HG03378 (cell line): ENCODE measurements at regions not wholly inside any gene's neighbourhood (a gene's known extent, or its start where the extent isn't known, plus 50 kb on each side); places are given as distances from the start of the nearest gene placed in this dataset.
A peak's percentile ranks its signal among the peaks of the same experiment; 100 is the strongest.
"Not testable (repeated sequence)": the region's sequence is repeated elsewhere in the genome, so short reads cannot be mapped to it uniquely, and the experiment has no call there.

ENCODE experiments used
- ATAC-seq: cut with Tn5 transposase; IDR thresholded peaks from one replicate; pipeline ENCODE4 v1.9.1; 2021; ENCODE audit warnings: mild to moderate bottlenecking, moderate library complexity; ENCODE audit not compliant: unreplicated experiment

DNA sequence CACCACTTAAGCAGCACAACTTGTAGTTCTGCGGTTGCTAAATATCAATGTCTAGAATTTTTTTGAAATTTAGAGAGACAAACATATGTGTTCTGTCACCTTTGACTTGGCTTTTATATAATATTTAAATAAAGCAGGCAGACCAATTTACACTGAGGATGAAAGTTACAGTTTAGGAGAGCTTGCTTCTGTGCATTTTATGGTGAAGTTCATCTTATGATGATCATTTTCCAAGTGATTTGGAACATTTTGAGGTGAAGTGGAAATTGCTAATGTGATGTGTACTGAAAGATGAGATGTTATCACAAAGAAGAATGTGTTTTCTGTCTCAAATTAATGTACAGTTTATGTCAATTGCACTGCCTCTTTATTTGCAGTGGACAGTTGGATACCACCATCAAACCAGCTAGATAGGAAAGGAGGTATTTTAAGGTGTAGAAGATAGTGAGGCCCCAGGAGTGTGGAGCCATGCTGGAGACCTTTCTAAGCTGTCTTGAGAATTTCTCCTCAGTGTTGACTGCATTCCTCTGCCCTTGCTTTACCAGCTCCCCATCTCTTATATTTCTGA is 461.9 kb downstream of the UTRN start:
- no peak for ATAC-seq

DNA sequence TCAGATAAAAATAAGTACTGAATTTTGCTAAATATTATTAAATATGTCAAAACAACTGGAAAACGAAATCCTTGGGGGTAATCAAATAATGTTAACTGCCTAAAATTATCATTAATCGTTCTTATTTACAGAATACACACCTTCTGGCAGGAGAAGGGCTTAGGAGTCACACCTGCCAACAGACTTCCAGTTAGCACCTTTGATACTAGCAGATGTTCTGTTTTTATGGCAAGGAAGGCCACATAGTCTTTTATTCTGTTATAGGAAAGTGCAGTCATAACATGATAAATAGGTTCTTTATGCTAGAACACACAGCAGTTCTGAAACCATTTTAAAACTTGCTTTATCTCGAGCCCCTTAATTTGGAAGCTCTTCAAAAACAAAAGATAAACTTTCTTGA is 464.1 kb downstream of the UTRN start:
- ATAC-seq = no peak

DNA sequence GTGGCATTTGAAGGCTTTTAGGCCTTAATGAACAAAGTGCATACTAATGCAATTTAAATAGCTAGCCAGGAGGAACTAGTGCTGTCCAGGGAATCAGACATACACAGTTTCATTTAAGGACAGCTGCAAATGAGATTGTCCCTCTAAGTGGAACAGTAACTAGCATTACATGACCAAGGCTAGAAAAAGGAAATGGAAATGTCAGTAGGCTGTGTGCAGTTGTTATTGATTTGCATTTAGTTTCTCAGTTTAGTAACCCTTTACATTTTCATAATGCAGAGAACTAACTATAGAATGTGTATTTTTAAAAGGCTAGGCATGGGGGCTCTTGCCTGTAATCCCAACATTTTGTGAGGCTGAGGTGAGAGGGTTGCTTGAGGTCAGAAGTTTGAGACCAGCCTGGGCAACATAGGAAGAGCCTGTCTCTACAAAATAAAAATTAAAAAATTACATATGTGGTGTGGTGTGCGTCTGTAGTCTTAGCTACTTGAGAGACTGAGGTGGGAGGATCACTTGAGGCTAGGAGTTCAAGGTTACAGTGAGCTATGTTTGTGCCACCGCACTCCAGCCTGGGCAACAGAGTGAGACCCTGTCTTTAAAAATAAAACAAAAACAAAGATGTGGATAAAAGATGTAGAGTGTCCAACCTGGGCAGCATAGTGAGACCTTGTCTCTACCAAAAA is 468.0 kb downstream of the UTRN start:
- ATAC-seq = peak; percentile 95

DNA sequence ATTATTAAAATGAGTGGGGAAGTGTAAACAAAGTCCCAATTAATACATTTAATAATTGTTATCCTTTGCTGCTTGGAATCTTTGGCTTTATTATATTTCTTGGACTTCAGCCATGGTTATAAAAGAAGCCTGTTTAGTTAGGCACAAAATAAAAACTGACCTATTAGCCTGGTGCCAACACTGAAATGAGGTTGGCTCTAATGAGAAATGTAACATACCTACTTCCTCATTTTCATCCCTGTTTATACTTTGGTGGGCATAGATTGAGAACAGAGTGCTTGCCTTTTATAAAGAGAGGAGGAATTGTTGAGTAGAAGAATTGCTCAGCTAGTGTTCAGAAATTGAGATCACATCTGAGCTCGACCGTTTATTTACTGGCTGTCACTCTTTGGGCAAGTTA is 471.3 kb downstream of the UTRN start:
- no peak for ATAC-seq

DNA sequence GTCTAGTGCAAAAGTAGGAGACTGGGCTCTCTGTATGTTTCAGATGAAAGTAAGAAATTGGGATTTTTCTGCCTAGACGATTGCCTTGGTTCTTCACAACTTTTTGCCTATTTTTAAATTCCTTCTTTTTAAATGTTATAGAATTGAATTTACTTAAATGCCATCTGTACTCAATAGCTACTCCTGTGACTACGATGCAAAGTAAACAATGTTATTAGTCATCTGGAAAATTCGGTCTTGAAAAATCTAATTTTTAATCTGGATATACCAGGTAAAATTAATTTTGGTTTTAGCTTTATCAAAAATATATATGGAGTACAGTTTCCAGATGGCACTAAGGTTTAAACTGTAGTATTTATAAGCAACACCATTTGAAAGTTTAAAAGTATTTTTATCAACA is 472.2 kb downstream of the UTRN start:
- no peak for ATAC-seq

DNA sequence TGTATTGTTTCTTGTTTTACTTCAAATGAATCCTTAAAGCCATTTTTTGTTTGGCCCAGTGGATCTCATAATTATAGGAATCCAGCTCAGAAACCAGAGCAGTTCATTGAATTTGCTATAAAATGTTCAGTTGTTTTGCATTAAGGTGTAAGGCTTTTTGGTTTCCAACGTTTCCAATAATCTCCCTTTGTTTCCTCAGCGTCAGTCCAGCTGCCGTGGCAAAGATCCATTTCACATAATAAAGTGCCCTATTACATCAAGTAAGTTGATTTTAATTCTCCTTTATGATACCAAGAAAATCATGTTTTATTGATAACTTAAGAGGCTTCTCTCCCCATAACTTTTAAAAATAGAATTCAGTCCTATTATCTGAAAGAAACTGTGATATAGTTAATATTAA is 472.6 kb downstream of the UTRN start:
- ATAC-seq = no peak

DNA sequence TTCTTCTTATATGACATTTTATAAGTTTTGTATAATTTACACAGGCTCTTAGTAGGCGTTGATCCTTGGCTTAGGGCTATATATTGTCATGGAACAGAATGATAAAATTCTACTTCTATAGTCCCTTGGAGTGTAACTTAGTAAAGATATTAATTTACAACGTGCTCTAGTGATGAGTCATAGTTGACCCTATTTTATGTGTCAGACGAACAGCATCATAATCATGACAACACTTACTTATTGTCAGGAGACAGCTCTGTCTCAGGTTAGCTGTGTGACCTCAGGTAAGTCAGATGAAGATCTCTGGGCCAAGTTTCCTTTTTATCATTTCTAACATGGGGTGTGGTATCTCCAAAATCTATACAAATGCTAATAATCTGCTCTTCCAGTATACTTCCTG is 473.5 kb downstream of the UTRN start:
- ATAC-seq = peak; percentile 78

DNA sequence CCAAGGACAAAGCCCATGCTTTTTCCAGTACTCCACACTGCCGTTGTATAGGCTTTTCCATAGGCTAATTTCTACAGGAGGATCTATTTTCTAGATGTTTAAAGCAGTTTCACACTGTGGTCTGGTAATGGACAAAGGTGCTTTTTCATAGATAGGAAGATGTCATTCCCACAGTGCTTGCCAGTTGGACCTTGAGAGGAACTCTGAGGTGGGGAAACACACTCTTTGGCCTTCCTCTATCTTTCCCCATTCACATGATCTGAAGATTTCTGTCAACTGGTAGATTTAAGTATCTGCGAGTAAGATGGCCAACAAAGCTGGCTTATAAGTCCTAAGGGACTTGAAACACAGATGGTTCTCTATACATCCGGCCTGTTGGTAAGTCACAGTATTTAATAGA is 477.3 kb downstream of the UTRN start:
- ATAC-seq = no peak

DNA sequence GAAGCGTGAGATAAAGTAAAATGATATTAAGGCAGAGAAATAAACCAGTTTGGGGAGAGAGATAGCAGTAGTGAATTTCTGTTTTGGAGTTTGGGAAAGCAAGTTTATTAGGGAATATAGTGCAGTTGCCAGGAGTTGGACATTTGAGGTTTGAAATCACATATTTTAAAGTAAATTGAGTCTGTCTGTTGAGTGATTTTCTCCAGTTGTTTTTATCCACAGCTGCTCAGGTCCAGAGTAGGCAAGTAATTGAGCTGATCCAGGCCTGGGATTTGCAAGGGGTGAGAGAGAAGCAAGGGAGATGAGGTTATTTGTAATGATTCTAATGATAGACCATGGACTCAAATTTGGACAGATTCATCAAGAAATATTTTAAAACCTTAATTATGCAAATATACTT is 481.9 kb downstream of the UTRN start:
- no peak for ATAC-seq

DNA sequence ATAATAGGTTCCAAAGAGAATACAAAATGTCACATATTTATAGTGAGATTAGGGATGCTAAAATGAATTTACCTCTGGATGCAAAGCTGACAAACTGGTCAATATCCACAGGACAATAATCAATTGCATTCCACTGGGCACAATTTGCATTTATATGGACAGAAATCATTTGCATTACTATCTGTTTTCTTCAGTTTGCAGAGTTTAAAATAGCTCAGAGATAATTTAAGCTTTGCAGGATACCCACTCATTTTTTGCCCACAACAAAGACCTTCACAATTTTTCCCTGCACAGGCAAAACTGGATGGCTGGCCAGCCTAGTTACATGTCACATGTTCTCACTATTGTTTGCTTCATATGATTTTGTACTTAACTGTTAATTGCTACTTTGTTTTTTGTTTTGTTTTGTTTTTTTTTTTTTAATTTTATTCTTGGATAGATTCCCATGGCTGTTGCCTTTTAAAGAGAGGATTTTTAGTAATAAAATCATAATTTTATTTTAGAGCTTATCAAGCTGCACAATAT is 483.5 kb downstream of the UTRN start:
- ATAC-seq = no peak

DNA sequence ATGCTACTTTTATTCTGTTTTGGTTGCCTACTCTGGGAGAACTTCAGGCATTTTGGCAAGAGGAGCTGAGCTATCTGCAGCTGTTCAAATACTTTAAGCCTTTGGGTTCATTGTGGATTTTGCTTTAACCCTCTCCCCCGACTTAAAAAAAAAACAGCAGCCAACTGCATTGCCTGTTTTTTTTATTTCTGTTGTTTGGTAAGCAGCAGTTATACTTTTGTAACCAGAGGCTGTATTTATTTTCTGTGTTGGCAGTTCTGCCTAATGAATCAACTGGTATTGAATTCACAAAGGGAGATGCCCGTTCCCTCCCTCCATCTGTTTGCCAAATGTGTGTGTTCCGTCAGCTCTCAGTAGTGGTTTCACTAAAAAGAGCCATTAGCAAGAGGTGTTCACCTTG is 484.0 kb downstream of the UTRN start:
- no peak for ATAC-seq

DNA sequence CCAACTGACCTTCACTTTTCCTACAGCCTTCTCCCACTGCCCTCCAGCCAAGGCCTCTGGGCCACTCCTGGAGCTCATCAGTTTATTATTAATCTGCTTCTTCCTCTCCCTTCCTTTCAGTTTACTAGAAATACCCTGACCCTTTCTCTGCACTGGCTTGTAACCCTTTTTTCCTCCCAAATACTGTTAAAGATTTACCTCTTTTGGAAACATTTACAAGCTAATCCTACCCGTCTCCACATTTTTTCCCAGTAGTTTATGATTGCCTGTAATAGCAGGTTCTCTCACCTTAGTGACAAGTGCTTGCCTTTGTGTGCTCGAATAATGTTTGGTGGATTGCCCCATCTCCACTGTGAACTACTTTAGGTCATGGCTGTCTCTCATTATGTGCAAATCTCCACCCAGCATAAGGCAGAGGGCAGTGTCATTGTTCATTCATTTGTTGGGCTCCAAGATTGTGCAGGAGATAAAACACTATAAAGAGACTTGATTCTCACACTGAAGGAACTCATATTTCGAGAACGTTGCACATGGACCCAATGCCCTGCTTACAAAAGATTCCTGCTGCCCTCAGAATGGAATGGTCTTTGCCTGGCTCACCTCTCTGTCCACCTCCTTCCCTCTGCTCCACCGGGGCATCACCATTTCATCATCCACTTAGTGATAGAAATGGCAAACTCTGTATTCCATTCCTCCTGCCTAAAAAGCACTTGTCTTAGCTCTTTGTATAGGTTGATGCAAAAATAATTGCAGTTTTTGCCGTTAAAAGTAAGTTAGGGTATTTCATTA is 491.1 kb downstream of the UTRN start:
- no peak for ATAC-seq

DNA sequence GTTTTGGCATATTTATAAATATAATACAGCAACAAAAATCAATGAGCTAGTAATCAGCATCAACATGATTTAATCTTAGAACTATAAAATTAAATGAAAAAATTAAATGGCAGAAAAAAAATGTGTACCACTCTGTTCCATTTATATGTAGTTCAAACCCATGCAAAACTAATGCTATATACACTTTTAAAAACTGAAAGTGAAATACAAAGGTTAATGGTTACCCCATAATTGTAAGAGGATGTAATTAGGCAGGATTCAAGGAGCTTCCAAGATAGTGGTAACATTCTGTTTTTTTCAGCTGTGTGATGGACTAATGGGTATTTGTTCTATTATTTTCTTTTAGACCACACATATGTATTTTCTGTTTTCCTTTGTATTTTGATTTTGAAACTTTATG is 492.1 kb downstream of the UTRN start:
- ATAC-seq = peak; percentile 57

DNA sequence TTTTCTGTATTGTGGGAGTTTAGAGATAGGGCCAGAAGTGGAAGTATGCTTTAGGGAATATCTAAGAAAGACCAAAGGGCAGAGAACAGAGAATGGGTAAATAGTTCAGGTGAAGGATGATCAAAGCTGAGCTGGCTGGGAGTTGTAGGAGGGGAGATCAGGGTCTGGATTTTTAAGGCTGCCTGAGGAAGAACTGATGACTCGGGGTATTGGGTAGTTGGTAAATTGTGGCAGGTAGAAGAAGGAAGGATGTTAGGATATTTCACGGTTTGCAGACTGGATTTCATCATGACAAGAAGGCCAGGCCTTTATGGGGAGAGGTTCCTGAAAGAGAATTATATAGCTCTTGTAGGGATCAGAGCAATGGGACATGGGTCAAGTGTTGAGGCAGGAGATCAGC is 492.9 kb downstream of the UTRN start:
- no peak for ATAC-seq

DNA sequence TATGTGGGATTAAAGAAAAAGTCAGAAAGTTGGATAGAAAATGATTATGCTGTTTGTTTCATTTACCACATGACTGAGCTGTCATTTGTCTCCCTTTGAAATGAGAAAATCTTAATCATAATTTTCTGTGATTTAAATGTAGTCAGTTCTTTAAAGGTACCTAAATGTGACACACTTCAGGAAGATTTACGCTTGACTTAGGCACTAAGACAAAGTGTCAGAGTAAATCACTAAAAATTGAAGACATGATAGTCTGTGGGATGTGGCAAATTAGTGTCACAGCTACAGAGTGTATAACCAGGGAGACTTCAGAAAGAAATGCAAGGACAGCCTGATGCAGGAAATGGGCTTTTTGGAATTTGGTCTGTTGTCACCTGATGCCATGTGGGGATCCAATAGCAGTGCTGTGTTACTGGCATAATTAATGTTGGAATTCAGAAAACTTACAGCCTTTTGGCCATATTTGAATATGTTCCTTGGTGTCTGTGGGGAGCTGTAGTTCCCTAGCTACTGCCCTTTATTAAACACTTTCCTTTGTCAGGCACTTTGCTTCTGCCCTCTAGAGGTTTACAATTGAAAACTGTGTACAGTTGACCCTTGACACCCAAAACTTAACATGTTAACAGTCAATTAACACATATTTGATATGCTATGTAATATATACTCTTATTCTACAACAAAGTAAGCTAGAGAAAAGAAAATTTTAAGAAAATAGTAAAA is 493.8 kb downstream of the UTRN start:
- peak; percentile 66 for ATAC-seq

DNA sequence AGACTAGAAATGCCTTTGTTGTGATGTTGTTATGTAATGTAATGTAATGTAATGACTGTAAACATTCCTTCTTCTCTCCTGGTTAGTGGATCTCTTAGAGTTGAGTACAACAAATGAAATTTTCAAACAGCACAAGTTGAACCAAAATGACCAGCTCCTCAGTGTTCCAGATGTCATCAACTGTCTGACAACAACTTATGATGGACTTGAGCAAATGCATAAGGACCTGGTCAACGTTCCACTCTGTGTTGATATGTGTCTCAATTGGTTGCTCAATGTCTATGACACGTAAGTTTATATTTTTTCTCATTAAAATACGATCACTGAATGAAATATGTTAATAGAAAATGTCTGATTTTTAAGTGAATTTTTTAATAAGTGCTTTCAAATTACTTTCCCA is 496.7 kb downstream of the UTRN start:
- no peak for ATAC-seq

DNA sequence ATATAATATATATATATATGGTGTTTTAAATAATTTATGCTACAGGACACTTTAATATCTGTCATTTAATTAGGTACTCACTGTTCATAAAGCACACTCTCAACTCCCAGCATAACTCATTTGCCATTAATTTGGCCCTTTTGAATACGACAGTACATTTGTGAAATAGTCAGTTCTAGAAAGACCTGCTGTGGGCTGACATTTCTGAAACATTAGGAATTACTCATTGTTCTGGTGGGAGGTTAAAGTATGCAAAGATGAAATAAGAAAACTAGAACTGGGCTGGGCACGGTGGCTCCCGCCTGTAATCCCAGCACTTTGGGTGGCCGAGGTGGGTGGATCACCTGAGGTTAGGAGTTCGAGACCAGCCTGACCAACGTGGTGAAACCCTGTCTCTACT is 497.5 kb downstream of the UTRN start:
- no peak for ATAC-seq

DNA sequence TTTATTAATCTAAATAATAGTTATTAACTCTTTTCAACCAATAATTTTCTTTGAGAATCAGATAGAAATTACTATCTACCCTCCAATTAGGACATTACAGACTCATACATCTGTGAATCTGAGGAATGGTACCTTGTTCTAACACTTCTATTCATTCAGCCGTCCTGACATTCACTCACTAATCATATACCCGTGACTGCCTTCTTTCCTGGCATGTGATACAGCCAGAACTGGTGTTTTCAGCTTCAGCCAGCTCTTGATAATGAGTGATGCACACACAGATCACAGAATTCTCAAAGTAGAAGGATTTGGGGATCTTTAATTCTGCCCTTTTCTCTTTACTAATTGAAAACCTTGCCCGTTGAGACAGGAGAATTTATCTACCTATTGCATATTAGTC is 499.9 kb downstream of the UTRN start:
- ATAC-seq = no peak

DNA sequence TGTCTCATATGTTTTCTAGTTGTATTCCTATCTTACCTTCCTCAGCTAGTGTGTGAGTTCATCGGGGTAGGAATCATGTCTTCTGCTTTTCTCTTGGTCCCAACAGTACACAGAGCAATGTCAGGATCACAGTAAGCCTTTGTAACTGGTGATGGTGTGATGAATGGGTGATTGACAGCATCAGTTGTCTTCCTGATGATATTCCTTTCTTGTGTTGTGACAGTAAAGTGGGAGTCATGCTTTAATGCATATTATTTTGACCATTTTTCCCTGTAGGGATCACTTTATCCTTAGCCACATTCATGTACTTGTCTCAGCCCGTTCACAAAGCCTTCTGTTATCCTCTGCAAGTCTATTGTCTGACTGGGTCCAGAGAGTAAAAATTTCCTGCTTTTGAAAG is 501.7 kb downstream of the UTRN start:
- no peak for ATAC-seq

DNA sequence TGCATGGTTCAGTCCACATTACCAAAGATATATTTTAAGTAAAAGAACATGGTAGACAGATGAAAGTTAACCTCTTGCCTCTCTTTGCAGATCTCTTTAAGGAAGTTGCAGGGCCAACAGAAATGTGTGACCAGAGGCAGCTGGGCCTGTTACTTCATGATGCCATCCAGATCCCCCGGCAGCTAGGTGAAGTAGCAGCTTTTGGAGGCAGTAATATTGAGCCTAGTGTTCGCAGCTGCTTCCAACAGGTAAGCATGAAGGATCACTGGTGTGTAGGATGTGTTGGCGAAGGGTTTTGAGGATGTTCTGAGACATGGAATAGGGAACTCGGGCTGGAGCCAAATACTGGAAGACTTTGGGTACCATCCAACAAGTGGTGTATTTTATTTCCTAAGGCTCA is 508.6 kb downstream of the UTRN start:
- ATAC-seq = no peak

DNA sequence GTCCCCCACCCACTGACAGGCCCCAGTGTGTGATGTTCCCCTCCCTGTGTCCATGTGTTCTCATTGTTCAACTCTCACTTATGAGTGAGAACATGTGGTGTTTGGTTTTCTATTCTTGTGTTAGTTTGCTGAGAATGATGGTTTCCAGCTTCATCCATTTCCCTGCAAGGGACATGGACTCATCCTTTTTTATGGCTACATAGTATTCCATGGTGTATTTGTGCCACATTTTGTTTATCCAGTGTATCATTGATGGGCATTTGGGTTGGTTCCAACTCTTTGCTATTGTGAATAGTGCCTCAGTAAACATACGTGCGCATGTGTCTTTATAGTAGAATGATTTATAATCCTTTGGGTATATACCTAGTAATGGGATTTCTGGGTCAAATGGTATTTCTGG is 509.9 kb downstream of the UTRN start:
- not testable (repeated sequence) for ATAC-seq
